ENCODE measurements at regions not wholly inside any gene's neighbourhood (a gene's known extent, or its start where the extent isn't known, plus 50 kb on each side); places are given as distances from the start of the nearest gene placed in this dataset.
A peak's percentile ranks its signal among the peaks of the same experiment; 100 is the strongest.
"Not testable (repeated sequence)": the region's sequence is repeated elsewhere in the genome, so short reads cannot be mapped to it uniquely, and the experiment has no call there.

DNA sequence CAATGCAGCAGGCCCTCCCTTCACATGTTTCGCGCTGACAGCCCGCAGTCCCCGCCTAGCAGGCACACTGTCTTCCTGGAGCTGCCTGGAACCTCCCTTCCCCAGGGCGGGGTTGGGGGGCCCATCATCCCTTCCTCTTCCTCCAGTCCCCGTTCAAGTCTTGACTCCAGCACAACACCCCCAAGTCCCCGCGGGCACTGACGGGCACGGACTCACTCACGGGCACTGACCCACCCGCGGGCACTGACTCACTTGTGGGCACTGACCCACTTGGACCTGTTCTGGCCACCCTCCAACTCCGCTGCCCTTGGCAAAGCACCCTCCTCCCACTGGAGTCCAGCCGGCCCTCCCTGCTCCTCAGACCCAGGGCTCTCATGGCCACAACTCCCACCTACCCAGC, 5376.7 kb upstream of the TPTE start:
- H3K36me3 ChIP-seq (ENCODE audit: control insufficient read depth in 2 of 2, insufficient read depth in 2 of 2, low read length in 2 of 2); H3K9me3 ChIP-seq (ENCODE audit: control insufficient read depth in 2 of 2, low read length in 2 of 2); H3K9ac ChIP-seq (ENCODE audit: low read length in 2 of 2): not testable (repeated sequence)

GRCh38 chr21:5147685-5148084, 5373.7 kb upstream of the TPTE start:
- H3K4me3 ChIP-seq (ENCODE audit: low read length in 2 of 2); H3K27ac ChIP-seq (ENCODE audit: low read length); H3K4me1 ChIP-seq (ENCODE audit: control insufficient read depth, insufficient read depth, low read length); H3K9ac ChIP-seq (ENCODE audit: low read length in 2 of 2); H3K36me3 ChIP-seq (ENCODE audit: control insufficient read depth in 2 of 2, insufficient read depth in 2 of 2, low read length in 2 of 2); H3K9me3 ChIP-seq (ENCODE audit: control insufficient read depth in 2 of 2, low read length in 2 of 2); H3K27me3 ChIP-seq (ENCODE audit: control insufficient read depth in 1 of 2, insufficient read depth in 2 of 2, low read length in 2 of 2): not testable (repeated sequence)

More for the DNA sequence above, 5376.7 kb upstream of the TPTE start:
- H3K4me1 ChIP-seq (ENCODE audit: control insufficient read depth, insufficient read depth, low read length); H3K27ac ChIP-seq (ENCODE audit: low read length); H3K27me3 ChIP-seq (ENCODE audit: control insufficient read depth in 1 of 2, insufficient read depth in 2 of 2, low read length in 2 of 2); H3K4me3 ChIP-seq (ENCODE audit: low read length in 2 of 2): not testable (repeated sequence)

DNA sequence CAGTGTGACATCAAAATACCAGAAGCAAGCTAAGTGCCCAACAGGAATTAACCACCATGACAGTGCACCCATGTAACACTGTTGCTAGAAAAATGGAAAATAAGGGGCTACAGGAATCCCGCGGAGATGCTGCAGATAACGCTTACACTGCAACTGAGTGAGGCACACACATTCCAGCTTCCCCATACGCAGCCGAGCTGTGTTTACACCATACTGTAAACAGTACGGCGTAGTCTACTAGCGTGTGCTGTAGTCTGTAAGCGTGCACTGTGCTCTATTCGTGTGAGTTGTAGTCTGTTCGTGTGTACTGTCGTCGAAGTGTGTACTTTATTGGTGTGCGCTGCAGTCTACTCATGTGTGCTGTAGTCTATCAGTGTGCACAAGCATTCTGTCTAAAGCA, 5372.2 kb upstream of the TPTE start:
- not testable (repeated sequence) for H3K27ac ChIP-seq (ENCODE audit: low read length)

GRCh38 chr21:5153842-5154640, 5367.3 kb upstream of the TPTE start:
- H3K4me3 ChIP-seq (ENCODE audit: low read length in 2 of 2): peak overlapping the region in 1 of 2 donors; percentile 52
- not testable (repeated sequence) for H3K4me1 ChIP-seq (ENCODE audit: control insufficient read depth, insufficient read depth, low read length); H3K36me3 ChIP-seq (ENCODE audit: control insufficient read depth in 2 of 2, insufficient read depth in 2 of 2, low read length in 2 of 2); H3K9me3 ChIP-seq (ENCODE audit: control insufficient read depth in 2 of 2, low read length in 2 of 2); H3K27me3 ChIP-seq (ENCODE audit: control insufficient read depth in 1 of 2, insufficient read depth in 2 of 2, low read length in 2 of 2); H3K27ac ChIP-seq (ENCODE audit: low read length); H3K9ac ChIP-seq (ENCODE audit: low read length in 2 of 2)

More for the DNA sequence above, 5372.2 kb upstream of the TPTE start:
- not testable (repeated sequence) for H3K27me3 ChIP-seq (ENCODE audit: control insufficient read depth in 1 of 2, insufficient read depth in 2 of 2, low read length in 2 of 2); H3K9me3 ChIP-seq (ENCODE audit: control insufficient read depth in 2 of 2, low read length in 2 of 2); H3K36me3 ChIP-seq (ENCODE audit: control insufficient read depth in 2 of 2, insufficient read depth in 2 of 2, low read length in 2 of 2); H3K4me3 ChIP-seq (ENCODE audit: low read length in 2 of 2); H3K9ac ChIP-seq (ENCODE audit: low read length in 2 of 2); H3K4me1 ChIP-seq (ENCODE audit: control insufficient read depth, insufficient read depth, low read length)

DNA sequence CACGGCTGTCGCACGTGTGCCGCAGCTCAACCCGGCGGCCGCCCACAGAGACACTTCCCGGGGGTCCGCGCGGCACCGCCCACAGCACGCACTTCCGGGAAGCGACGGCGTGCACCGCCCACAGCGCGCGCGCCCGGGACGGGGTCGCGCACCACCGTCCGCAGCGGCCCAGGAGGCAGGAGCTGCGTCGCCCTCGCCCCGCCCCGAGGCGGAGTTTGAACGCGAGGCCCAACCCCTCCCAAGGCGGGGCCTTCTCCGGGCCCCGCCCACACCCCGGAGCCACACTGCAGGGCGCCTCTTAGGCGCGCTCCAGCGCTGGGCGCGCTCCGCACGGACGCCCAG, 5366.8 kb upstream of the TPTE start:
- not testable (repeated sequence) for H3K27me3 ChIP-seq (ENCODE audit: control insufficient read depth in 1 of 2, insufficient read depth in 2 of 2, low read length in 2 of 2); H3K9me3 ChIP-seq (ENCODE audit: control insufficient read depth in 2 of 2, low read length in 2 of 2); H3K27ac ChIP-seq (ENCODE audit: low read length); H3K4me1 ChIP-seq (ENCODE audit: control insufficient read depth, insufficient read depth, low read length); H3K36me3 ChIP-seq (ENCODE audit: control insufficient read depth in 2 of 2, insufficient read depth in 2 of 2, low read length in 2 of 2); H3K9ac ChIP-seq (ENCODE audit: low read length in 2 of 2)
- peak overlapping the region in 1 of 2 donors; percentile 52 for H3K4me3 ChIP-seq (ENCODE audit: low read length in 2 of 2)

- H3K4me3 ChIP-seq (ENCODE audit: low read length in 2 of 2); H3K4me1 ChIP-seq (ENCODE audit: control insufficient read depth, insufficient read depth, low read length); H3K36me3 ChIP-seq (ENCODE audit: control insufficient read depth in 2 of 2, insufficient read depth in 2 of 2, low read length in 2 of 2); H3K9me3 ChIP-seq (ENCODE audit: control insufficient read depth in 2 of 2, low read length in 2 of 2); H3K9ac ChIP-seq (ENCODE audit: low read length in 2 of 2); H3K27ac ChIP-seq (ENCODE audit: low read length); H3K27me3 ChIP-seq (ENCODE audit: control insufficient read depth in 1 of 2, insufficient read depth in 2 of 2, low read length in 2 of 2): not testable (repeated sequence)
Measured at GRCh38 chr21:5162693-5163574, 5358.4 kb upstream of the TPTE start.

- not testable (repeated sequence) for H3K9me3 ChIP-seq (ENCODE audit: control insufficient read depth in 2 of 2, low read length in 2 of 2); H3K4me3 ChIP-seq (ENCODE audit: low read length in 2 of 2); H3K9ac ChIP-seq (ENCODE audit: low read length in 2 of 2); H3K4me1 ChIP-seq (ENCODE audit: control insufficient read depth, insufficient read depth, low read length); H3K27me3 ChIP-seq (ENCODE audit: control insufficient read depth in 1 of 2, insufficient read depth in 2 of 2, low read length in 2 of 2); H3K36me3 ChIP-seq (ENCODE audit: control insufficient read depth in 2 of 2, insufficient read depth in 2 of 2, low read length in 2 of 2); H3K27ac ChIP-seq (ENCODE audit: low read length)
Measured at GRCh38 chr21:5165829-5166228, 5355.6 kb upstream of the TPTE start.

All from stomach smooth muscle (tissue), 2 donors.